ENCODE measurements at regions not wholly inside any gene's neighbourhood (a gene's known extent, or its start where the extent isn't known, plus 50 kb on each side); places are given as distances from the start of the nearest gene placed in this dataset.

DNA sequence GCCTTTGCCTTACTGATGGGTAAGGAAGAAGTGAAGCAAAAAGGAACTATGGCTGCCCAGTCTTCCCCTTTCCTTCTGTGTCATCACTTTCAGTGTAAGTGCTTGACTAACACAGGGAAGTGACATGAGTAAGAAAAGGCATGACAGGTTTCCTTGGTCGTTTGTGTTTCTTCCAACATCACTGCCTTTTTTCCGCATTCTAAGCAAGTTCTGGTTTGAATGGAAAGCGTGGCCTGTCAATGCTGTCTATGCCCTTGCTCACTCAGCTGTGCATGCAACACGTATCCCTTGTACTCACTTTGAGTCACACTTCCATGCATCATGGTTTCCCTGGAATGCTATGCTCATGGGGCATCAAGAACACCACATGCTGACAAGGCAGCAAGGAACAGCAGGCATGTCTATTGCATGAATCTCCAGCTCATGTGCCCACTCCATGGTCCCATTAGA, 111.8 kb downstream of the OAT start:
- no peak overlapping the region for H4K8ac ChIP-seq (ENCODE audit: low read depth in 2 of 2, low read length in 2 of 2)
- H2AK9ac ChIP-seq (replicated peaks; ENCODE audit: low read depth, low read length, poor library complexity) = peak overlapping the region; percentile 65
- no peak overlapping the region for H3K14ac ChIP-seq (replicated peaks; ENCODE audit: low read depth, low read length)
- H4K5ac ChIP-seq (ENCODE audit: low read depth, low read length) = no peak overlapping the region
- H3K9me1 ChIP-seq (ENCODE audit: insufficient read depth, low read length) = no peaks in the 10 kb centered on the region
- H3K23ac ChIP-seq (ENCODE audit: low read depth, low read length) = no peak overlapping the region
- H3K56ac ChIP-seq (ENCODE audit: extremely low read depth, insufficient read depth, low read length) = no peak overlapping the region
- H4K20me1 ChIP-seq (ENCODE audit: insufficient read depth, low read length) = no peaks in the 10 kb centered on the region
- H3K4me1 ChIP-seq (ENCODE audit: control insufficient read depth, insufficient read depth, low read length) = no peaks in the 10 kb centered on the region
- in situ Hi-C loops (cut with MboI; ENCODE audit: low sequenced_read_pairs) (no loop called here), intact Hi-C loops (cut with micrococcal nuclease) (no loop called here), dilution Hi-C loops (cut with HindIII; ENCODE audit: low sequenced_read_pairs, unreplicated experiment) (no loop called here)
- 42% methylated on average over 3 of the region's 4 CpGs; no CpG with 5 or more reads in 1 of the 2 experiments for WGBS, 2 experiments (ENCODE audit: extremely low coverage in 2 of 2, insufficient read length in 1 of 2)
- peaks cover 20% of the 10 kb centered on the region for H3K9me3 ChIP-seq (ENCODE audit: control insufficient read depth, insufficient read depth, low read length)
- no peaks in the 10 kb centered on the region for H3K27me3 ChIP-seq (ENCODE audit: control insufficient read depth, insufficient read depth, low read length)
- H2BK120ac ChIP-seq (ENCODE audit: low read depth, low read length) = no peak overlapping the region
- H3K36me3 ChIP-seq (ENCODE audit: control insufficient read depth, insufficient read depth, low read length) = no peaks in the 10 kb centered on the region
- no peak overlapping the region for H2AFZ ChIP-seq (replicated peaks; ENCODE audit: low read length, poor library complexity)
- no peak overlapping the region for H3K9ac ChIP-seq (ENCODE audit: low read depth, low read length)
- H3K18ac ChIP-seq (ENCODE audit: low read depth, low read length) = no peak overlapping the region
- H3K27ac ChIP-seq (ENCODE audit: insufficient read depth, low read length) = no peak overlapping the region
- no peak overlapping the region for H3K4ac ChIP-seq (ENCODE audit: low read depth, low read length)
- TF ChIP-seq, protein P1, sequence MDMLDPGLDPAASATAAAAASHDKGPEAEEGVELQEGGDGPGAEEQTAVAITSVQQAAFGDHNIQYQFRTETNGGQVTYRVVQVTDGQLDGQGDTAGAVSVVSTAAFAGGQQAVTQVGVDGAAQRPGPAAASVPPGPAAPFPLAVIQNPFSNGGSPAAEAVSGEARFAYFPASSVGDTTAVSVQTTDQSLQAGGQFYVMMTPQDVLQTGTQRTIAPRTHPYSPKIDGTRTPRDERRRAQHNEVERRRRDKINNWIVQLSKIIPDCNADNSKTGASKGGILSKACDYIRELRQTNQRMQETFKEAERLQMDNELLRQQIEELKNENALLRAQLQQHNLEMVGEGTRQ (IDR thresholded peaks at IDR 0.05; ENCODE audit: low read depth, low read length) = no peak
- TF ChIP-seq SMC3 (IDR thresholded peaks at IDR 0.05; ENCODE audit: low read depth, low read length) (no peak), CTCF (conservative IDR thresholded peaks at IDR 0.05; ENCODE audit: low read depth, low read length) (no peak), MAZ (IDR thresholded peaks at IDR 0.05; ENCODE audit: borderline replicate concordance, low read depth, low read length) (no peak), BHLHE40 (IDR thresholded peaks at IDR 0.05; ENCODE audit: low read depth, low read length) (no peak), FOS (IDR thresholded peaks at IDR 0.05; ENCODE audit: low read depth, low read length) (no peak)
- no peak overlapping the region for H2BK5ac ChIP-seq (ENCODE audit: low read depth, low read length, poor library complexity, severe bottlenecking)
- POLR2A ChIA-PET (ENCODE audit: unreplicated experiment) = no interaction called here
- ATAC-seq (ENCODE audit: low read depth) = no peak
- no peak overlapping the region for H3K4me2 ChIP-seq (ENCODE audit: low read depth, low read length)
- no peak overlapping the region for H3K4me3 ChIP-seq (ENCODE audit: insufficient read depth, low read depth, low read length)
- H4K91ac ChIP-seq (ENCODE audit: insufficient read depth, low read depth, low read length) = no peak overlapping the region
- DNase-seq = no peak
- no TSS peak for BruUV-seq (replicated peaks)
- no peak overlapping the region for H2BK20ac ChIP-seq (ENCODE audit: low read depth, low read length)
- H3K79me1 ChIP-seq (ENCODE audit: low read depth in 1 of 2, low read length in 2 of 2) = no peaks in the 10 kb centered on the region
- CTCF ChIA-PET = no interaction called here
- H2BK15ac ChIP-seq (ENCODE audit: low read depth, low read length) = no peak overlapping the region
- H2AK5ac ChIP-seq (ENCODE audit: low read depth, low read length) = no peak overlapping the region
